Activated CD8-positive, alpha-beta memory T cell treated with anti-CD3 and anti-CD28 coated beads, Interleukin-2, amount 50 U/mL, for 48 hours (primary cell): ENCODE measurements at regions not wholly inside any gene's neighbourhood (a gene's known extent, or its start where the extent isn't known, plus 50 kb on each side); places are given as distances from the start of the nearest gene placed in this dataset.
"Not testable (repeated sequence)": the region's sequence is repeated elsewhere in the genome, so short reads cannot be mapped to it uniquely, and the experiment has no call there.

Experiments used
- DNase-seq: peaks from one replicate; pipeline ENCODE4 v3.0.0-alpha.2; 2020

GRCh38 chr12:83659321-83659720 is 972.6 kb downstream of the TMTC2 start:
- no peak for DNase-seq

GRCh38 chr12:83656004-83656403 is 969.3 kb downstream of the TMTC2 start:
- DNase-seq = no peak

- DNase-seq = no peak
Observed at GRCh38 chr12:83642205-83642604, 955.5 kb downstream of the TMTC2 start.

DNA sequence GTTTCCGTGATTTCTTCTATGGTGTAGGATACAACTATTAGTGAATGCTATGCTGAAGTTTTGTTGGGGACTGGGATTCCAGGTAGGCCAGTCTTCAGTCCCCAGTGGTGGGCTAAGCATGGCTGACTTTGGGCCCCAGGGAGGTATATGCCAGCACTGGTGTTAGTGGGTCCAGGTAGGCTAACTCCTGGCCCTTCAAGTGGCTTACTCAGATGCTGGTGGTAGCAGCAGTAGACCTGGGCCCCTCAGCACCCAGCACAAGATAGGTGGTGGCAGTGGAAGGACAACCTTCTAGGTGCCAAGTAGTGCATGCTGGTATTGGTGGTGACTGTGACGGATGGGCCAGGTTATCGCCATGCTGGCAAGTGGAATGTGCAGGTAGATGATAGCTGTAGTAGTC is 955.1 kb downstream of the TMTC2 start:
- DNase-seq = no peak

- no peak for DNase-seq
Observed at GRCh38 chr12:83634726-83635267, 948.1 kb downstream of the TMTC2 start.

DNA sequence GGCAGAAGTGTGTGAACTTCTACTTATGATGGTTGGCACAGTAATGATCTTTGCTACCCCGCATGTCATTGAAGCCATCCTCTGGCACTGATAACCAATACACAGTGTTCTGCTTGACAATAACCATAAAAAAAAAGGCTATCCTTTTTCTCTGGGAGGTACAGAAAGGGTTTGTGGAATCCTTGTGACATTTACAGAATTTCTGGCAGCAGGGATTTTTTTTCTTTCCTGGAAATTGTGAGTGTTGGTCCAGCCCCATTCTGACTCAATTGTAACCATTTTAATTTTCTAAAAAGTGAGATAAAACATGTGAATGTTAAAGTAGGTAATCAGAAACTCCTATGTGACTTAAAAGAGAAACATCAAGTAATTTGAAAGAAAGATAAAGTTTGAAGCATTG is 943.8 kb downstream of the TMTC2 start:
- DNase-seq = no peak

- DNase-seq = no peak
Observed at GRCh38 chr12:83629931-83630330, 943.2 kb downstream of the TMTC2 start.

- DNase-seq = no peak
Observed at GRCh38 chr12:83622205-83622604, 935.5 kb downstream of the TMTC2 start.

DNA sequence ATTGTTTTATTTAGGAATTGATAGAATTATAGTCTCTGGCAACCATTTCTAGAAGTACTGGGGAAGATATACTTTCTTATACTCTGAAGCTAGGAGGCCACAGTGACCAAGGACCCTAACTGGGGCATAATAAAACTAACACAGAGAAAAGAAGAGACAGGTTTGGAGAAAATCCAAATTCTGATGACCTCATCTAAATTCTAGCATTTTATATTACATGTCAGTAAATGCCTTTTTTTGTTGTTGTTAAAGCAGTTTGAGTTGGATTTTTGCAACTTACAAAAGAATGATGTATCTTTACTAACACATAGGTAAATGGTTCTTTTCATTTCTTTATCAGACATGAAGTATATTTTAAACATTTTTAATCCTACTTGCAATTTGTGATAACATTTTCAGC is 933.3 kb downstream of the TMTC2 start:
- DNase-seq = no peak

GRCh38 chr12:83615152-83615551 is 928.4 kb downstream of the TMTC2 start:
- no peak for DNase-seq

DNA sequence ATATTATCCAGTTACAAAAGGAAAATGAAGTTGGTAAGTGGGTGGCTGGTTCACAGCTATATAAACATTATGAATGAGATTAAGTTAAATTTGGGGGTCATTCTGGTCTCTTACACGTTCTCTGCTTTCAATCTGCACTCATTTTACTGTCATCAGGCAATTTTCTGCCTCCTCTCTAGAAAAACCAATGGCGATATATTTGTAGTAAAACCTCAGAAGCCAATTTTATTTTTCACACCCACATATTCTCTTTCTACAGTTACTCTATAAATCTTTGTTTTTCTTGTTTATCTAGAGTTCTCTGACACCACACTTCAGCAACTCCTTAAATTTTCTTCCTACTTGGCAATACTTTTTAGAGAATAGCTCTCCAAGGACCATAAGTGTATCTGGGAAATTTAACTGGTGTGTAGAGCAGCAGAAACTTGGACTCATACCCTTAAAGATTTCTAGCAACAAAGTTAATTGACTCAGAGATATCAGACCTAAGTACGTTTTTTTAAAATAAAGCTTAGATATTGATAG is 926.9 kb downstream of the TMTC2 start:
- DNase-seq = no peak

DNA sequence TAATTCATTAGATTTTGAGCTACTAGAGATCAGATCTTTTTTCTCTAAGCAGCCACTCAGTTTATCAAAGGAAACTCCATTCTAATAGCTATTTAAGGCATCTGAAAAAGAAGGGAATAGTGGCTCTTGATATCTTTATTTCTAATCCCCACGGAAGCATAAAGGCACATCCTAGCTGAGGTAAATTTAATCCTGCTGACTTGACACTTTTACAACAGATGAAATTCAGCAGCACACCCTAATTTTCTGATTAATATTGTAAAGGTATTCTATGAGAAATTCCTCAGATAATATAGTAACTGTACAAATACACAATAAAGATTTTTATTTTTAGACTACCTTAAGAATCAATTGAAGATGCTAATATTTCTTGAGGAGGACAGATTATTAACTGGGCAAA is 916.4 kb downstream of the TMTC2 start:
- no peak for DNase-seq

- DNase-seq = no peak
Observed at GRCh38 chr12:83575326-83575725, 888.6 kb downstream of the TMTC2 start.

GRCh38 chr12:83574142-83574541 is 887.4 kb downstream of the TMTC2 start:
- no peak for DNase-seq

DNA sequence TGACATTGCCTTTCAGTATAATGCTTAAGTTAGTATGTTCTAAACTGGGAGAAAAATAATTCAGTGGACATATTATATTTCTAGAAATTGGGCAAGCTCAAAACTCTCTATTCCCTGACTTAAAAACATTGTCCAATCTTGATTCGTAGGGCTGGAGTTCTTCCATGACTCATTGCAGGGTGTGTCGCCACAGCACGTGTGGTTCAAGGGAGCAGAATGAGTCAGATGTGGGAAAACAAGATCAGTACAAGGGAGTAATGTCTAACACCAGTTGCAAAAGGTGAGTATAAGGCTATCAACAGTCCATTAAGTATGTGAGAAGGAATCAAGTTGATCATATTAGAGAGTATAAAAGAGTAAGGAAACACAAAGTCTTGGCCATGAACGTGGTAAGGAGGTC is 887.0 kb downstream of the TMTC2 start:
- no peak for DNase-seq

DNA sequence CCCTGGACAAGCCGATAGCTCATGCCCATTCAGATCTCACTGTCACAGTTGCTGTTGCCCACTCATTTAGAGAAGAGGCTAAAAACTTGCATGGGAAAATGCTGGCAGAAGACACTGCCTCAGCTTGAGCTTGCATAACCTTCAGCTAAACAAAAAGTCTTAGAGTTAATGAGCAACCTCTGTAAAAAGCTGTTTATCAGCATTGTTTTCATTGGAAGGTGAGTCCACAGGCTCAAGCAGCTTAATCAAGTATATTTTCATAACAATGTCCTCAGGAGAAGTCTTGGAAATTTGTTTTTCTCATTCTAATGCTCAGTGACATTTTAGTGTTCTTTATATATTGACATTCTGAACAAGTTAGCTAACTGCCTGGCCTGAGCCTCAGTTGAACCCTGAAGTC is 872.9 kb downstream of the TMTC2 start:
- no peak for DNase-seq

- DNase-seq = not testable (repeated sequence)
Observed at GRCh38 chr12:83556040-83556439, 869.3 kb downstream of the TMTC2 start.

DNA sequence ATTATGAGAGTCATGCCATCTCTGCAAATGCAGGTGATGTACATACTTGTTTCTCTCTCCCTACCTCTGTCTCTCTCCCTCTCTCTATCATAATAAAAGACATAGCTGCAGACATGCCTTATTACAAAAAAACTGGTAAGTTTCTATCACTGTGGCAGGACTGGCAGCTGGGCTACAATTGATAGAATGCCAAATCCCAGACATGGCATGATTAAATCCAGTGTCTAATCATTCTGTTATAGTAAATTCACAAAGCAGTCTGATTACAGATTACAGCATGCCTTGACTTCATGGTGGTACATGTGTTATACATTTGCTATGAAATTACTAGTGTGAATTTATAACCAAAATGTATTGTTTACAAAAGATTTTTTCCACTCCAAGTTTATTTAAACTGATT is 854.7 kb downstream of the TMTC2 start:
- no peak for DNase-seq

- DNase-seq = no peak
Observed at GRCh38 chr12:83538361-83538965, 851.8 kb downstream of the TMTC2 start.

- no peak for DNase-seq
Observed at GRCh38 chr12:83537428-83538053, 850.8 kb downstream of the TMTC2 start.

DNA sequence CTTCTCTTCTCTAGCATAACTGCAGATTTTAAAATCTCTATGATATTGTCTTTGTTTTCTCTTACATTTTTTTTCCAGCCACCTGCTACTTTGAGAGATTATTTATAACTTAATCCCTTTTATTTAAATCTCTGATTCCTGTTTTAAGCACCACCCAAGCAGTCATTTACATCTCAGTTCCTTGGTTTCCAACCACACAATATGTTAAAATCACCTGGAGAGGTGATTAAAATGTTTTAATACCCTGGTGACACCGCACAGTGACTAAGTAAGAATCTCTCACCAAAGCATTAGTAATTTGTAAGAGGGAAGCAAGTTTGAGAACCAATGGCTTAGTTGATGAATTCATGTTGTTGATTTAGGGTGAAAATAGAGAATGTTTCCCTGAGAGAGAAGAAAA is 849.8 kb downstream of the TMTC2 start:
- no peak for DNase-seq

DNA sequence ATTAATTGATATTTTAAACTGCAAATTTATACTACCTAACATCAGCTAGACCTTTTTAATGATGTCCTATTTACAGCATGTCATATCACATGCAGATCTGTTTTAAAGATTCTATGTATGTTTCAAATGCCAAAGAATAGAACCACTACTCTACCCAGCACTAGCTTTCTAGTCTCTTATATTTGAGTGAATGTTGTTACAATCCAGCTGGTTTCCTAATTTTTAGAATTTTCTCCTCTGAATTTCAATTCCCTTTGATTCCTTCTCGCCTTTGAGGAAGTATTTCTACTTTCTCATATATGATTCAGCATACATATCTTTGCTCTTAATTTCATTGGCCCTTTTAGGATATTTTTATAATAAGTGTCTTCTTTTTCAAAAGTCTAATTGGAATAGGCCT is 841.9 kb downstream of the TMTC2 start:
- no peak for DNase-seq

DNA sequence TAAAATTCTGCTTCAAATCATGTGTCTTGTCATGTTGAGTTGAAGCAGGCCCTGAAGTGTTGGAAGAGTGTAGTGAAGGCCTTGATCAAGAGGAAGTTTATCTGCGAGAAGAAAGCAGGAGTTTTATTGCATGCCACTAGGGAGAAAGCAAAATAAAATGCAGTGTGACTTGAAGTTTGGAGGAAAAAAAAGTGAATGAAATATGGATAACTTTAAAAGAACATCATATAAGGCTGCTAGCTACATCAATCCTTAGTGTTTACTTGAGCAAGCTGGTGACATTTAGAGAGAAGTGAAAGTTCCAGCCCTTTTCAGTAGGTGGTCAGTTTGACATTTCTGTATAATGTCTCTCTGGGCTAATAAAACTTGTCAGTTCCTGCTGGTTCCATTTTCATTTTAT is 841.1 kb downstream of the TMTC2 start:
- no peak for DNase-seq

DNA sequence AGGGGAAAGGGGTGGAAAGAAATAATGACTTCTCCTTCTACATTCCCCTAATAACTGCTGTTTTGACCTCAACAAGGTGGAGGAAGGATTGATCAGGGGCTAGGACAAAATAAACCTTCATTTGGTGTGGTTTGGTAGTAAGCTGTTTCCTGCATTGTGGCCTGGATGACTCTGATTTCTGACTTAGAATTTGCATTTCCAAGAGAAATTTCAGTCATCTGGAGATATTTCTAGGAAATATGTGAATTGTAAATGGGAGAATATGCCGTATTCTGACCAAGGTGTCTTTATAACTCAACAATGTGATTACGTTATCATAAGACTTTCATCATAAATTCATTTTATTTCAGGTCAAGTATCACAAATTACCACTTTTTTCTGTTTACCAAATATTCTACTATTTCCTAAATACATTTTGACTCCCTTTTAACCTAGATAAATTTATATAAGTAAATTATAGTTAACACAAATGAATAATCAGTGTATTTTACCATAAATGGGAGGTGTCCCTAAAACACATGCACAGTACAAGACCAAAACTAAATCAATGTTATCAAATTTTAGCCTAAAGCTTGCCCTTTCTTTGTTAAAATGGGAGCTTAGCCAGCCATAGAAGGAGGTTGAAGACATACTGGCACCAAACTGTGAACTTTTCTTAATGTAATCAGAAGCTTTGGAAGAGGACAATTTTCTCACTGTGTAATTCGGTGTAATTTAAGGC is 828.8 kb downstream of the TMTC2 start:
- DNase-seq = no peak
